Adrenal gland (tissue), 9 donors: ENCODE measurements at regions not wholly inside any gene's neighbourhood (a gene's known extent, or its start where the extent isn't known, plus 50 kb on each side); places are given as distances from the start of the nearest gene placed in this dataset.

Source experiments
- DNase-seq, 7 donors: peaks; one replicate each; pipeline ENCODE4 v3.0.0-alpha.2; 2019 to 2020
- H3K27ac ChIP-seq, 5 donors: fragments of 200-600 bp; sonication (generic) in 4 of 5; 1 replicate in 3 of 5; 2 replicates in 2 of 5; pipeline versions ENCODE4 v1.5.1 to v1.8.0; 2016 to 2020; ENCODE audit warnings: mild to moderate bottlenecking in 1 of 5
- H3K27me3 ChIP-seq: fragments of 200-600 bp; 2 replicates; pipeline ENCODE4 v1.8.0; 2021
- H3K36me3 ChIP-seq, 2 donors: fragments of 200-600 bp; replicated peaks in 1 of 2; 1 replicate in 1 of 2; 2 replicates in 1 of 2; pipeline versions ENCODE4 v1.5.1 to v1.8.0; 2018 to 2022
- H3K4me1 ChIP-seq, 2 donors: fragments of 200-600 bp; replicated peaks in 1 of 2; 1 replicate in 1 of 2; 2 replicates in 1 of 2; pipeline versions ENCODE4 v1.5.1 to v1.8.0; 2018 to 2021
- H3K4me3 ChIP-seq, 4 donors: fragments of 200-600 bp; sonication (generic) in 3 of 4; one replicate each; pipeline ENCODE4 v1.5.1; 2016 to 2018
- H3K9me3 ChIP-seq, 3 donors: fragments of 200-600 bp; sonication (generic) in 1 of 3; replicated peaks in 1 of 3; 1 replicate in 2 of 3; 2 replicates in 1 of 3; pipeline versions ENCODE4 v1.5.1 to v1.8.0; 2016 to 2021
- POLR2A ChIP-seq, 2 donors: fragments of 450-650 bp; IDR thresholded peaks; one replicate each; pipeline ENCODE4 v1.6.1; 2017; ENCODE audit warnings: antibody characterized with exemption in 2 of 2, mild to moderate bottlenecking in 2 of 2, moderate library complexity in 1 of 2
- WGBS, 4 donors: extraction: QIAGEN DNeasy Blood & Tissue Kit in 2 of 4; methylation state at CpG; one replicate each; pipeline versions ENCODE4 v1.1.5 to v1.1.7; 2013 to 2017; 5-methylcytosine and 5-hydroxymethylcytosine counted together
- intact Hi-C, 2 donors: fragments of 100-400 bp; cut with DNase I; formaldehyde crosslinking; loops; one replicate each; pipeline versions ENCODE4 v1.14.1 to v1.15.0; 2022 to 2023
- TF ChIP-seq, protein P1 (sequence below), 6 experiments: fragments of 450-650 bp in 4 of 6; fragments of 200-600 bp in 2 of 6; sonication (generic) in 1 of 6; IDR thresholded peaks; 1 replicate in 5 of 6; 2 replicates in 1 of 6; pipeline versions ENCODE4 v1.5.1 to v1.8.0; 2016 to 2021; ENCODE audit warnings: antibody characterized with exemption in 6 of 6, mild to moderate bottlenecking in 2 of 6, moderate library complexity in 1 of 6
- donor health status: healthy with polysubstance abuse.
- donor health status: Bipolar disorder and iron deficiency.
- donor health status: DM: yes; HTN: yes; CAD: no.
- donor health status: DM: no; HTN: no; CAD: no.
- donor health status: DM: no; HTN: no; CAD: no.

DNA sequence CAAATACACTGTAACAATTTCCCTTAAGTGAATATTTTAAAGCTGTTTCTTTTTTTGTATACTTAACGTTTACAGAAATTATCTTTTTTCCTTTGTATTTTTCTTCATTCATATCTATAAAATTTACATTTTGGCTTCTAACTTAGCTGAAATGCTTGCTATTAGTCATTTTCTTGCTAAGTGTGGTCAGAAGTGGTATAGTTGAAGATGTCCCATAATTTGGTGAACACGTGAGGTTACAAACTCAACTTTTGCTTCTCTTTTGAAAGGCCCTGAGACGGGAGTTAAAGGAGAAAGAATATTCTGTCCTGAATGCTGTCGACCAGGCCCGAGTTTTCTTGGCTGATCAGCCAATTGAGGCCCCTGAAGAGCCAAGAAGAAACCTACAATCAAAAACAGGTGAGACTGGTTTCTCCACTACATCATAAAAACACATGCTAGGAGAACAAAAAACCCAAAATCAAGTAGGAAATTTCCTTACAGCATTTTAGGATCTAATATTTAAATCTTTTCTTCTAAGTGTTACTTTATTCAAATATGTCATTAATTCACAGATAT, 445.0 kb downstream of the UTRN start:
- Histone ChIP-seq H3K36me3 (no peaks in the 10 kb centered on the region), H3K27ac (no peak overlapping the region), H3K9me3 (no peaks in the 10 kb centered on the region), H3K27me3 (no peaks in the 10 kb centered on the region), H3K4me1 (no peaks in the 10 kb centered on the region), H3K4me3 (no peak overlapping the region)
- TF ChIP-seq, protein P1, sequence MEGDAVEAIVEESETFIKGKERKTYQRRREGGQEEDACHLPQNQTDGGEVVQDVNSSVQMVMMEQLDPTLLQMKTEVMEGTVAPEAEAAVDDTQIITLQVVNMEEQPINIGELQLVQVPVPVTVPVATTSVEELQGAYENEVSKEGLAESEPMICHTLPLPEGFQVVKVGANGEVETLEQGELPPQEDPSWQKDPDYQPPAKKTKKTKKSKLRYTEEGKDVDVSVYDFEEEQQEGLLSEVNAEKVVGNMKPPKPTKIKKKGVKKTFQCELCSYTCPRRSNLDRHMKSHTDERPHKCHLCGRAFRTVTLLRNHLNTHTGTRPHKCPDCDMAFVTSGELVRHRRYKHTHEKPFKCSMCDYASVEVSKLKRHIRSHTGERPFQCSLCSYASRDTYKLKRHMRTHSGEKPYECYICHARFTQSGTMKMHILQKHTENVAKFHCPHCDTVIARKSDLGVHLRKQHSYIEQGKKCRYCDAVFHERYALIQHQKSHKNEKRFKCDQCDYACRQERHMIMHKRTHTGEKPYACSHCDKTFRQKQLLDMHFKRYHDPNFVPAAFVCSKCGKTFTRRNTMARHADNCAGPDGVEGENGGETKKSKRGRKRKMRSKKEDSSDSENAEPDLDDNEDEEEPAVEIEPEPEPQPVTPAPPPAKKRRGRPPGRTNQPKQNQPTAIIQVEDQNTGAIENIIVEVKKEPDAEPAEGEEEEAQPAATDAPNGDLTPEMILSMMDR (IDR thresholded peaks at IDR 0.05), result no peak
- TF ChIP-seq POLR2A (IDR thresholded peaks at IDR 0.05), result no peak
- no peak for DNase-seq
- 90 to 97% (median 95%) methylated on average over 5 of the region's 5 CpGs for WGBS, 4 donors
- intact Hi-C loops, result no loop called here

DNA sequence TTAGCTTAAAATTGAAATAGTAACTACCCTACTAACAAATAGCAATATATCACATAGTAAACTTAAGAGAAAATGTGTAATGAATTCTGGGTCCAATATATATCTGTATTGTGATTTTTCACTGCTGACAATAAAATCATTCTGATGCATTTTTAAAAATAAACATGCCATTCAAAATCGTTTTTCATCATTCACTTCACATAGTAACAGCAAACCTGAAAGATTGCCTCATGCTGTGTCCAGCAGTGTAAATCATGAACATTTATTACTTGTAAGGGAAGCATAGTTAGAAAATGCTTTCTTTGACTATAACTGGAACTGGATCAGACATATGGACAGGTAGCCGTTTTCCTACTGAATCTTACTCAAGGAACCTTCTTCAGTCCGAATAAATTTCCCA, 446.1 kb downstream of the UTRN start:
- Histone ChIP-seq H3K27me3 (no peaks in the 10 kb centered on the region), H3K27ac (no peak overlapping the region), H3K4me3 (no peak overlapping the region), H3K4me1 (no peaks in the 10 kb centered on the region), H3K9me3 (no peaks in the 10 kb centered on the region), H3K36me3 (no peaks in the 10 kb centered on the region)
- no peak for DNase-seq
- TF ChIP-seq, protein P1 (IDR thresholded peaks at IDR 0.05), result no peak
- TF ChIP-seq POLR2A (IDR thresholded peaks at IDR 0.05), result no peak
- WGBS, 4 donors, result 80 to 88% (median 86%) methylated on average over 3 of the region's 3 CpGs
- intact Hi-C loops, result no loop called here

DNA sequence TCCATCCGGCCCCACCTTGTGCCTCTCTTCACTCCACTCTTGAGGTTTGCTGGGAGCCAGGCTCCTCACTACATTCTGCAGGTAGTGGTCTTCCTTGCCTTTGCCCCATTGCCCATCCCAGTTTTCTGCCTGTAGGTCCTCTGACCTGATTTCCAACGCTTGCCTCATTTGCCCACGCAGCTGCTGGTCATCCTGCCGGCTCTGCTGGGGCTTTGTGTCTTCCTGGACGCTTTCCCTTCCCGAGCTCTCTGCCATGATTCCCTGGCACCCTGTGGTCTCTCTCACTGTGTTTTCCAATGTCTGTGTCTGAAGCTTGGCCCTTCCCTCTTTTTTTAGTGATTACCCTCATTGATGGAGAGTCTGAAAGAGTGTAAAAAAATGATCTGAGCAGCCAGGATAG, 451.6 kb downstream of the UTRN start:
- DNase-seq, result no peak
- WGBS, 4 donors, result 95 to 99% (median 97%) methylated on average over 6 of the region's 6 CpGs
- H3K27me3 ChIP-seq, result no peaks in the 10 kb centered on the region
- H3K36me3 ChIP-seq, result no peaks in the 10 kb centered on the region
- no peaks in the 10 kb centered on the region for H3K4me1 ChIP-seq
- TF ChIP-seq POLR2A (IDR thresholded peaks at IDR 0.05), result no peak
- TF ChIP-seq, protein P1 (IDR thresholded peaks at IDR 0.05), result no peak
- H3K4me3 ChIP-seq, result no peak overlapping the region
- H3K9me3 ChIP-seq, result no peaks in the 10 kb centered on the region
- intact Hi-C loops, result no loop called here
- no peak overlapping the region for H3K27ac ChIP-seq

DNA sequence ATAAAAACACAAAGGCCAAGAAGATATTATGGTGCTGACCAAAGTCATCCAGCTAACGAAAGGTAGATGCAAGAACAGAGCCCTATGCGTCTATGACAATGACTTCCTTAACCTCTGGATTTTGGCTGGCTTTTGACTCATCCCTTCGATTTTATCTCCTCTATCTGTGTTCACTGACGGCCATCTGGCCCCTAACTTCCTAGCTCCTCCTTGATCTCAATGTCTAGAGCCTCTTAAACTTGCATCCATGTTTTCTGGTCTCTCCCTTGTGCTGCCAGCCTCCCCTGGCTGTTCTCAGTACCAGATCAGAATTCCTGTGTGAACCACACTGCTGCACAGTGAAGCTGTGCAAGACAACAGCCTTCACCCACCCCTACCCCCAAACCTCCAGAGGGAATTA, 452.9 kb downstream of the UTRN start:
- intact Hi-C loops, result no loop called here
- no peak overlapping the region for H3K27ac ChIP-seq
- H3K36me3 ChIP-seq, result no peaks in the 10 kb centered on the region
- H3K4me3 ChIP-seq, result no peak overlapping the region
- no peak for DNase-seq
- H3K27me3 ChIP-seq, result no peaks in the 10 kb centered on the region
- 87 to 93% (median 91%) methylated on average over 4 of the region's 4 CpGs for WGBS, 4 donors
- TF ChIP-seq, protein P1 (IDR thresholded peaks at IDR 0.05), result no peak
- TF ChIP-seq POLR2A (IDR thresholded peaks at IDR 0.05), result no peak
- H3K4me1 ChIP-seq, result no peaks in the 10 kb centered on the region
- no peaks in the 10 kb centered on the region for H3K9me3 ChIP-seq
